Lung (tissue), 11 donors: ENCODE measurements at regions not wholly inside any gene's neighbourhood (a gene's known extent, or its start where the extent isn't known, plus 50 kb on each side); places are given as distances from the start of the nearest gene placed in this dataset.

Experiments used
- ATAC-seq: fragments of 200-7000 bp; cut with Tn5 transposase; one replicate; pipeline ENCODE4 v1.9.1; 2020; ENCODE audit warnings: moderate number of reproducible peaks; ENCODE audit not compliant: insufficient read depth, low FRiP score
- DNase-seq, 3 donors: peaks; one replicate each; pipeline ENCODE4 v3.0.0-alpha.2; 2013 to 2017
- H3K27ac ChIP-seq, 2 donors: one replicate each; pipeline ENCODE4 v1.5.1; 2013; ENCODE audit warnings: mild to moderate bottlenecking in 2 of 2, moderate library complexity in 2 of 2, control low read depth in 1 of 2, inconsistent platforms in 1 of 2, low read depth in 1 of 2, low read length in 1 of 2
- H3K27me3 ChIP-seq, 3 donors: one replicate each; pipeline ENCODE4 v1.5.1; 2013; ENCODE audit warnings: low read length in 2 of 3; ENCODE audit not compliant: control insufficient read depth in 3 of 3, insufficient read depth in 3 of 3
- H3K36me3 ChIP-seq, 4 donors: one replicate each; pipeline ENCODE4 v1.5.1; 2013; ENCODE audit warnings: low read length in 4 of 4, mild to moderate bottlenecking in 1 of 4, moderate library complexity in 1 of 4; ENCODE audit not compliant: control insufficient read depth in 4 of 4, insufficient read depth in 4 of 4
- H3K4me1 ChIP-seq, 5 donors: one replicate each; pipeline ENCODE4 v1.5.1; 2013; ENCODE audit warnings: low read length in 5 of 5, mild to moderate bottlenecking in 2 of 5, moderate library complexity in 1 of 5; ENCODE audit not compliant: control insufficient read depth in 5 of 5, insufficient read depth in 5 of 5
- H3K4me3 ChIP-seq: one replicate; pipeline ENCODE4 v1.5.1; 2013; ENCODE audit warnings: mild to moderate bottlenecking, control low read depth, moderate library complexity
- H3K9ac ChIP-seq, 2 donors: one replicate each; pipeline ENCODE4 v1.5.1; 2013; ENCODE audit warnings: low read length in 2 of 2, control low read depth in 1 of 2; ENCODE audit not compliant: insufficient read depth in 1 of 2
- H3K9me3 ChIP-seq, 4 donors: one replicate each; pipeline ENCODE4 v1.5.1; 2013; ENCODE audit warnings: low read length in 3 of 4, mild to moderate bottlenecking in 1 of 4, moderate library complexity in 1 of 4; ENCODE audit not compliant: control insufficient read depth in 4 of 4, insufficient read depth in 3 of 4
- WGBS, 2 donors: extraction: QIAGEN DNeasy Blood & Tissue Kit; methylation state at CpG; one replicate each; pipeline ENCODE4 v1.1.7; 2013; 5-methylcytosine and 5-hydroxymethylcytosine counted together
- TF ChIP-seq, protein P1 (sequence below): IDR thresholded peaks from 2 replicates; pipeline ENCODE4 v1.5.1; 2012; ENCODE audit warnings: mild to moderate bottlenecking; ENCODE audit errors: control extremely low read depth, extremely low read depth
- donor health status: control.
- donor health status: control.
- donor health status: Bipolar disorder and iron deficiency.
- donor health status: healthy.
- donor health status: DM: yes; HTN: yes; CAD: no.

GRCh38 chr2:66901344-66901743 is 466.4 kb downstream of the MEIS1 start:
- Histone ChIP-seq H3K9me3 (no peaks in the 10 kb centered on the region), H3K36me3 (no peaks in the 10 kb centered on the region), H3K4me1 (peaks cover 2 to 25% (median 11%) of the 10 kb centered on the region in 5 donors), H3K27me3 (no peaks in the 10 kb centered on the region), H3K4me3 (no peak overlapping the region), H3K27ac (no peak overlapping the region), H3K9ac (no peak overlapping the region)
- DNase-seq: no peak
- ATAC-seq: no peak
- 73 to 84% methylated on average over 3 of the region's 3 CpGs for WGBS, 2 donors
- TF ChIP-seq, protein P1, sequence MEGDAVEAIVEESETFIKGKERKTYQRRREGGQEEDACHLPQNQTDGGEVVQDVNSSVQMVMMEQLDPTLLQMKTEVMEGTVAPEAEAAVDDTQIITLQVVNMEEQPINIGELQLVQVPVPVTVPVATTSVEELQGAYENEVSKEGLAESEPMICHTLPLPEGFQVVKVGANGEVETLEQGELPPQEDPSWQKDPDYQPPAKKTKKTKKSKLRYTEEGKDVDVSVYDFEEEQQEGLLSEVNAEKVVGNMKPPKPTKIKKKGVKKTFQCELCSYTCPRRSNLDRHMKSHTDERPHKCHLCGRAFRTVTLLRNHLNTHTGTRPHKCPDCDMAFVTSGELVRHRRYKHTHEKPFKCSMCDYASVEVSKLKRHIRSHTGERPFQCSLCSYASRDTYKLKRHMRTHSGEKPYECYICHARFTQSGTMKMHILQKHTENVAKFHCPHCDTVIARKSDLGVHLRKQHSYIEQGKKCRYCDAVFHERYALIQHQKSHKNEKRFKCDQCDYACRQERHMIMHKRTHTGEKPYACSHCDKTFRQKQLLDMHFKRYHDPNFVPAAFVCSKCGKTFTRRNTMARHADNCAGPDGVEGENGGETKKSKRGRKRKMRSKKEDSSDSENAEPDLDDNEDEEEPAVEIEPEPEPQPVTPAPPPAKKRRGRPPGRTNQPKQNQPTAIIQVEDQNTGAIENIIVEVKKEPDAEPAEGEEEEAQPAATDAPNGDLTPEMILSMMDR: no peak

DNA sequence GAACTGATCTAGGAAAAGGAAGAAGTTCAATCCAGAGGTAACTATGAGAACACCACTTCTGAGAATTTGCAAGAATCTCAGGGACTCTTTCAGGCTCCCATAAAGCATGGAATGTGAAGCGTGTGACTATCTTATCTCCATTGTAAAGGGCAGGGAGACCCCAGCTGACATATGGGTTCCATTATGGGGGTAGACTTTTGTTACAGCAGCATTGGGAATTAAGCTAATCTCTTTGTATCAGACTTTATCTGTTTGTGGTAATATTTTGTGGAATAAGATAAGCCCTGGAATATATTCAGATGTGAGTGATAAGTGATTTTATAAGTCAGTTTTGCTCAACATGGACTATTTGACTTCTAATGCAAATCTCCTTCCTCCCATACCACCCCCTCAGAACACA is 468.3 kb downstream of the MEIS1 start:
- ATAC-seq (no peak), DNase-seq (no peak)
- H3K9me3 ChIP-seq: no peaks in the 10 kb centered on the region
- H3K36me3 ChIP-seq: no peaks in the 10 kb centered on the region
- no peaks in the 10 kb centered on the region for H3K27me3 ChIP-seq
- no peak overlapping the region for H3K4me3 ChIP-seq
- no peak overlapping the region for H3K9ac ChIP-seq
- 87 to 100% methylated on average over 1 of the region's 1 CpG for WGBS, 2 donors
- TF ChIP-seq, protein P1: no peak
- H3K27ac ChIP-seq: no peak overlapping the region
- H3K4me1 ChIP-seq: peaks cover 0 to 9% (median 3%) of the 10 kb centered on the region in 5 donors

GRCh38 chr2:66903745-66904465 is 469.0 kb downstream of the MEIS1 start:
- H3K9me3 ChIP-seq: no peaks in the 10 kb centered on the region
- DNase-seq (no peak), ATAC-seq (no peak)
- no peaks in the 10 kb centered on the region for H3K36me3 ChIP-seq
- TF ChIP-seq, protein P1: no peak
- H3K9ac ChIP-seq: no peak overlapping the region
- H3K27ac ChIP-seq: no peak overlapping the region
- peaks cover 0 to 4% (median 2%) of the 10 kb centered on the region in 5 donors for H3K4me1 ChIP-seq
- no peaks in the 10 kb centered on the region for H3K27me3 ChIP-seq
- WGBS, 2 donors: 94 to 95% methylated on average over 9 of the region's 9 CpGs
- H3K4me3 ChIP-seq: no peak overlapping the region

- Histone ChIP-seq H3K4me3 (no peak overlapping the region), H3K27me3 (no peaks in the 10 kb centered on the region), H3K4me1 (no peaks in the 10 kb centered on the region), H3K9me3 (no peaks in the 10 kb centered on the region), H3K27ac (no peak overlapping the region), H3K9ac (no peak overlapping the region), H3K36me3 (no peaks in the 10 kb centered on the region)
- DNase-seq: no peak
- TF ChIP-seq, protein P1: no peak
- ATAC-seq: no peak
- WGBS, 2 donors: 68 to 77% methylated on average over 2 of the region's 2 CpGs
Measured at GRCh38 chr2:66915237-66915636, 480.3 kb downstream of the MEIS1 start.
